ENCODE measurements at regions not wholly inside any gene's neighbourhood (a gene's known extent, or its start where the extent isn't known, plus 50 kb on each side); places are given as distances from the start of the nearest gene placed in this dataset.

DNA sequence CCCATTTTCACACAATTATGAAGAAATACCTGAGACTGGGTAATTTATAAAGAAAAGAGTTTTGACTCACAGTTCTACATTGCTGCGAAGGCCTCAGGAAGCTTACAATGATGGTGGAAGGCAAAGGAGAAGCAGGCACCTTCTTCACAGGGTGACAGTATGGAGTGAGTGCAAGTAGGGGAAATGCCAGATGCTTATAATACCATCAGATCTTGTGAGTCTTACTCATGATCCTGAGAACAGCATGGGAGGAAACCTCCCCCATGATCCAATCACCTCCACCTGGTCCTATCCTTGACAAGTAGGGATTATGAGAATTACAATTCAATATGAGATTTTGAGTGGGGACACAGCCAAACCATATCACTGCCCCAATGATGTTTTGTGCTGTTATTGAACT is 189.3 kb upstream of the CRY1 start:
- H3K27me3 ChIP-seq (ENCODE audit: low read length) = no peaks in the 10 kb centered on the region
- H3K9me3 ChIP-seq (ENCODE audit: insufficient read depth, low read length) = no peaks in the 10 kb centered on the region
- no peak overlapping the region for H3K4me3 ChIP-seq (ENCODE audit: insufficient read depth, low read length, poor library complexity, severe bottlenecking)
- no peak for TF ChIP-seq EZH2phosphoT487 (conservative IDR thresholded peaks at IDR 0.05; ENCODE audit: low read length)
- TF ChIP-seq CTCF (IDR thresholded peaks at IDR 0.05; ENCODE audit: insufficient read depth, low read length, poor library complexity, severe bottlenecking) = no peak
- no peak overlapping the region for H3K27ac ChIP-seq (ENCODE audit: low read depth, low read length)
- no peak overlapping the region for H3K9ac ChIP-seq (ENCODE audit: low read length)
- no peaks in the 10 kb centered on the region for H3F3A ChIP-seq (ENCODE audit: insufficient read depth)
- H3K79me2 ChIP-seq (ENCODE audit: insufficient read depth, low read length) = no peaks in the 10 kb centered on the region
- H2AFZ ChIP-seq (ENCODE audit: low read depth, low read length, severe bottlenecking) = no peak overlapping the region
- no peak overlapping the region for H3K4me2 ChIP-seq (ENCODE audit: low read depth, low read length, poor library complexity, severe bottlenecking)
- H3K9me2 ChIP-seq (replicated peaks; ENCODE audit: insufficient read depth, low read length) = no peaks in the 10 kb centered on the region
- H3K36me3 ChIP-seq (ENCODE audit: low read length) = no peaks in the 10 kb centered on the region
- H4K20me1 ChIP-seq (ENCODE audit: low read depth, low read length) = no peaks in the 10 kb centered on the region

- no peaks in the 10 kb centered on the region for H3K27me3 ChIP-seq (ENCODE audit: low read length)
- H3K9me3 ChIP-seq (ENCODE audit: insufficient read depth, low read length) = no peaks in the 10 kb centered on the region
- no peaks in the 10 kb centered on the region for H3K36me3 ChIP-seq (ENCODE audit: low read length)
- H3F3A ChIP-seq (ENCODE audit: insufficient read depth) = no peaks in the 10 kb centered on the region
- H3K4me3 ChIP-seq (ENCODE audit: insufficient read depth, low read length, poor library complexity, severe bottlenecking) = no peak overlapping the region
- no peak overlapping the region for H3K4me2 ChIP-seq (ENCODE audit: low read depth, low read length, poor library complexity, severe bottlenecking)
- H2AFZ ChIP-seq (ENCODE audit: low read depth, low read length, severe bottlenecking) = no peak overlapping the region
- H3K79me2 ChIP-seq (ENCODE audit: insufficient read depth, low read length) = no peaks in the 10 kb centered on the region
- H3K9me2 ChIP-seq (replicated peaks; ENCODE audit: insufficient read depth, low read length) = no peaks in the 10 kb centered on the region
- no peaks in the 10 kb centered on the region for H4K20me1 ChIP-seq (ENCODE audit: low read depth, low read length)
- TF ChIP-seq CTCF (IDR thresholded peaks at IDR 0.05; ENCODE audit: insufficient read depth, low read length, poor library complexity, severe bottlenecking) = no peak
- H3K9ac ChIP-seq (ENCODE audit: low read length) = no peak overlapping the region
- H3K27ac ChIP-seq (ENCODE audit: low read depth, low read length) = no peak overlapping the region
Measured at GRCh38 chr12:107283652-107284051, 190.3 kb upstream of the CRY1 start.

DNA sequence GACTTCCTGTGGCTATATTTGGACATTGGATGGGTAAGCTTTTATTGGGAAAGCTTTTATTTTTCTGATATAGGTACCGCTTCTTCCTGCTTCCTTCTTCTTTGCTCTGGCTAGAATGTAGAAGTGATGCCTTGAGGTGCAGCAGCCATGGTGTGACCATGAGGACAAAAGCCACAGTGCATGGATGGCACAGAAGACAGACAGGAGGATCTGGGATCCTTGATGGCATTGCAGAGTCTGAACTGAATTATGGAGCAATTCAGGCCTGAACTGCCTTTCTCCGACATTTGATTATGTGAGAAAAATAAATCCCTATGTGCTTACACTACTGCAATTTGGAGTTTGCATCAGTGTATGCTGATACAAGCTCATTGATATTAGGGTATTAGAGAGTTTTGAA is 191.3 kb upstream of the CRY1 start:
- Histone ChIP-seq H3K4me3 (ENCODE audit: insufficient read depth, low read length, poor library complexity, severe bottlenecking) (no peak overlapping the region), H3K36me3 (ENCODE audit: low read length) (no peaks in the 10 kb centered on the region), H3K9ac (ENCODE audit: low read length) (no peak overlapping the region), H4K20me1 (ENCODE audit: low read depth, low read length) (no peaks in the 10 kb centered on the region), H3F3A (ENCODE audit: insufficient read depth) (no peaks in the 10 kb centered on the region), H3K27me3 (ENCODE audit: low read length) (no peaks in the 10 kb centered on the region), H3K79me2 (ENCODE audit: insufficient read depth, low read length) (no peaks in the 10 kb centered on the region), H3K9me3 (ENCODE audit: insufficient read depth, low read length) (no peaks in the 10 kb centered on the region), H3K9me2 (replicated peaks; ENCODE audit: insufficient read depth, low read length) (no peaks in the 10 kb centered on the region), H3K27ac (ENCODE audit: low read depth, low read length) (no peak overlapping the region), H3K4me2 (ENCODE audit: low read depth, low read length, poor library complexity, severe bottlenecking) (no peak overlapping the region), H2AFZ (ENCODE audit: low read depth, low read length, severe bottlenecking) (no peak overlapping the region)
- TF ChIP-seq EZH2phosphoT487 (conservative IDR thresholded peaks at IDR 0.05; ENCODE audit: low read length) = no peak
- TF ChIP-seq CTCF (IDR thresholded peaks at IDR 0.05; ENCODE audit: insufficient read depth, low read length, poor library complexity, severe bottlenecking) = no peak

Data from SU-DHL-6 (cell line).